HL-60 (cell line): ENCODE measurements at regions not wholly inside any gene's neighbourhood (a gene's known extent, or its start where the extent isn't known, plus 50 kb on each side); places are given as distances from the start of the nearest gene placed in this dataset.

Source experiments
- DNase-seq, 2 experiments: peaks; one replicate each; pipeline ENCODE4 v3.0.0-alpha.2; 2010 to 2020; ENCODE audit warnings: low read depth in 1 of 2, low spot score in 1 of 2
- H3K27ac ChIP-seq: fragments of 250-450 bp; sonication (Bioruptor Pico); replicated peaks from 2 replicates; pipeline ENCODE4 v1.5.1; 2020; ENCODE audit warnings: mild to moderate bottlenecking, moderate library complexity
- H3K27me3 ChIP-seq: fragments of 250-450 bp; sonication (Bioruptor Pico); 2 replicates; pipeline ENCODE4 v1.5.1; 2021; ENCODE audit warnings: mild to moderate bottlenecking, moderate library complexity; ENCODE audit not compliant: insufficient read depth, poor library complexity, severe bottlenecking
- H3K4me3 ChIP-seq: replicated peaks from 2 replicates; pipeline ENCODE4 v1.5.1; 2011; ENCODE audit warnings: mild to moderate bottlenecking, control low read depth, low read length; ENCODE audit not compliant: insufficient read depth
- GABPA ChIP-seq: IDR thresholded peaks from 2 replicates; pipeline ENCODE4 v1.6.1; 2012; ENCODE audit warnings: low read depth
- POLR2AphosphoS5 ChIP-seq: IDR thresholded peaks from 2 replicates; pipeline ENCODE4 v1.6.1; 2012; ENCODE audit warnings: low read depth
- REST ChIP-seq: IDR thresholded peaks from 2 replicates; pipeline ENCODE4 v1.6.1; 2012; ENCODE audit warnings: low read depth; ENCODE audit not compliant: insufficient replicate concordance
- SPI1 ChIP-seq: IDR thresholded peaks from 2 replicates; pipeline ENCODE4 v1.6.1; 2012; ENCODE audit warnings: low read depth, mild to moderate bottlenecking, borderline replicate concordance
- TF ChIP-seq, protein P1 (sequence below): IDR thresholded peaks from one replicate; pipeline ENCODE4 v1.5.1; 2011; ENCODE audit warnings: low read length, control low read depth, inconsistent platforms; ENCODE audit not compliant: insufficient read depth

GRCh38 chr4:160082432-160083207 is 979.7 kb downstream of the RAPGEF2 start:
- Histone ChIP-seq H3K4me3 (no peak overlapping the region), H3K27ac (no peak overlapping the region), H3K27me3 (no peaks in the 10 kb centered on the region)
- no peak for TF ChIP-seq REST
- TF ChIP-seq GABPA = no peak
- TF ChIP-seq SPI1 = no peak
- no peak for TF ChIP-seq POLR2AphosphoS5
- TF ChIP-seq, protein P1, sequence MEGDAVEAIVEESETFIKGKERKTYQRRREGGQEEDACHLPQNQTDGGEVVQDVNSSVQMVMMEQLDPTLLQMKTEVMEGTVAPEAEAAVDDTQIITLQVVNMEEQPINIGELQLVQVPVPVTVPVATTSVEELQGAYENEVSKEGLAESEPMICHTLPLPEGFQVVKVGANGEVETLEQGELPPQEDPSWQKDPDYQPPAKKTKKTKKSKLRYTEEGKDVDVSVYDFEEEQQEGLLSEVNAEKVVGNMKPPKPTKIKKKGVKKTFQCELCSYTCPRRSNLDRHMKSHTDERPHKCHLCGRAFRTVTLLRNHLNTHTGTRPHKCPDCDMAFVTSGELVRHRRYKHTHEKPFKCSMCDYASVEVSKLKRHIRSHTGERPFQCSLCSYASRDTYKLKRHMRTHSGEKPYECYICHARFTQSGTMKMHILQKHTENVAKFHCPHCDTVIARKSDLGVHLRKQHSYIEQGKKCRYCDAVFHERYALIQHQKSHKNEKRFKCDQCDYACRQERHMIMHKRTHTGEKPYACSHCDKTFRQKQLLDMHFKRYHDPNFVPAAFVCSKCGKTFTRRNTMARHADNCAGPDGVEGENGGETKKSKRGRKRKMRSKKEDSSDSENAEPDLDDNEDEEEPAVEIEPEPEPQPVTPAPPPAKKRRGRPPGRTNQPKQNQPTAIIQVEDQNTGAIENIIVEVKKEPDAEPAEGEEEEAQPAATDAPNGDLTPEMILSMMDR = no peak
- DNase-seq = no peak

GRCh38 chr4:160091631-160092030 is 988.8 kb downstream of the RAPGEF2 start:
- Histone ChIP-seq H3K27ac (no peak overlapping the region), H3K4me3 (no peak overlapping the region), H3K27me3 (no peaks in the 10 kb centered on the region)
- TF ChIP-seq POLR2AphosphoS5 (no peak), REST (no peak), GABPA (no peak), SPI1 (no peak)
- TF ChIP-seq, protein P1 = no peak
- no peak for DNase-seq

- TF ChIP-seq, protein P1 = no peak
- TF ChIP-seq SPI1 = no peak
- no peak for TF ChIP-seq POLR2AphosphoS5
- no peak for TF ChIP-seq REST
- TF ChIP-seq GABPA = no peak
- H3K27ac ChIP-seq = no peak overlapping the region
- H3K27me3 ChIP-seq = no peaks in the 10 kb centered on the region
- DNase-seq = no peak
- no peak overlapping the region for H3K4me3 ChIP-seq
Observed at GRCh38 chr4:160100316-160100715, 997.4 kb downstream of the RAPGEF2 start.
